ENCODE measurements at regions not wholly inside any gene's neighbourhood (a gene's known extent, or its start where the extent isn't known, plus 50 kb on each side); places are given as distances from the start of the nearest gene placed in this dataset.

DNA sequence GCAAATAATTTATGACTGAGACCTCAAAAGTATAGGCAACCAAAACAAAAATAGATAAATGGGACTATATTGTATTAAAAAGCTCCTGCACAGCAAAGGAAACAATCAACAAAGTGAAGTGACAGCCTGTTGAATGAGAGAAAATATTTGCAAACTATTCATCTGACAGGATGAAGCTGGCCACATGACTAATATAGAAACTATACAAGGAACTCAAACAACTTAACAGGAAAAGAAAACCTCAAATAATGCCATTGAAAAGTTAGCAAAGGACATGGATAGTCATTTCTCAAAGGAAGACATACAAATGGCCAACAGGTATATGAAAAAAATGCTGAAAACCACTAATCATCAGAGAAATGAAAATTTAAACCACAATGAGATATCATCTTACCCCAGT is 245.1 kb downstream of the STK31 start:
- TF ChIP-seq, protein P1, sequence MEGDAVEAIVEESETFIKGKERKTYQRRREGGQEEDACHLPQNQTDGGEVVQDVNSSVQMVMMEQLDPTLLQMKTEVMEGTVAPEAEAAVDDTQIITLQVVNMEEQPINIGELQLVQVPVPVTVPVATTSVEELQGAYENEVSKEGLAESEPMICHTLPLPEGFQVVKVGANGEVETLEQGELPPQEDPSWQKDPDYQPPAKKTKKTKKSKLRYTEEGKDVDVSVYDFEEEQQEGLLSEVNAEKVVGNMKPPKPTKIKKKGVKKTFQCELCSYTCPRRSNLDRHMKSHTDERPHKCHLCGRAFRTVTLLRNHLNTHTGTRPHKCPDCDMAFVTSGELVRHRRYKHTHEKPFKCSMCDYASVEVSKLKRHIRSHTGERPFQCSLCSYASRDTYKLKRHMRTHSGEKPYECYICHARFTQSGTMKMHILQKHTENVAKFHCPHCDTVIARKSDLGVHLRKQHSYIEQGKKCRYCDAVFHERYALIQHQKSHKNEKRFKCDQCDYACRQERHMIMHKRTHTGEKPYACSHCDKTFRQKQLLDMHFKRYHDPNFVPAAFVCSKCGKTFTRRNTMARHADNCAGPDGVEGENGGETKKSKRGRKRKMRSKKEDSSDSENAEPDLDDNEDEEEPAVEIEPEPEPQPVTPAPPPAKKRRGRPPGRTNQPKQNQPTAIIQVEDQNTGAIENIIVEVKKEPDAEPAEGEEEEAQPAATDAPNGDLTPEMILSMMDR (IDR thresholded peaks at IDR 0.05; ENCODE audit: extremely low read depth, missing control alignments) = no peak
- no peak for DNase-seq (ENCODE audit: low spot score)

DNA sequence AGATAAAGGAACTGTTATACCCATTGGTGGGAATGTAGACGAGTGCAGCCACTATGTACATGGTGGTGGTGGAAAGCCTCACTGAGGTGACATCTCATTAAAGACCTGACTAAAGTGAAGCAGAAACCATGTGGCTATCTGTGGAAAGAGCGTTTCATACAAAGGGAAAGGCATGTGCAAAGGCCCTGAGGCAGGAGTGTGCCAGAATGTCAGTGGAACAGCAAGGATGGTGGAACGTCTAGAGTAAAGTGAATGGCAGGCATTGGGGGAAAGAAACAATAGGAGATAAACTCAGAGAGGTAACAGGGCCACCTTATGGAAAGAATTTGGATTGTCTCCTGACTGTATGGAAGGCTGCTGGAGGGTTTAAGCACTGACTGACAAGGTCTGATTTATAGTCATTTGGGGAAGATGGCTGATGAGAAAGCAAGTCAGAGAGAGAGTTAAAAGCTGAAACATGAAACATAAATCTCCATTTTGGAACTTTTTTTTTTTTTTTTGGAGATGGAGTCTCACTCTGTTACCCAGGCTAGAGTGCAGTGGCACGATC is 245.7 kb downstream of the STK31 start:
- TF ChIP-seq, protein P1 (IDR thresholded peaks at IDR 0.05; ENCODE audit: extremely low read depth, missing control alignments) = no peak
- no peak for DNase-seq (ENCODE audit: low spot score)

DNA sequence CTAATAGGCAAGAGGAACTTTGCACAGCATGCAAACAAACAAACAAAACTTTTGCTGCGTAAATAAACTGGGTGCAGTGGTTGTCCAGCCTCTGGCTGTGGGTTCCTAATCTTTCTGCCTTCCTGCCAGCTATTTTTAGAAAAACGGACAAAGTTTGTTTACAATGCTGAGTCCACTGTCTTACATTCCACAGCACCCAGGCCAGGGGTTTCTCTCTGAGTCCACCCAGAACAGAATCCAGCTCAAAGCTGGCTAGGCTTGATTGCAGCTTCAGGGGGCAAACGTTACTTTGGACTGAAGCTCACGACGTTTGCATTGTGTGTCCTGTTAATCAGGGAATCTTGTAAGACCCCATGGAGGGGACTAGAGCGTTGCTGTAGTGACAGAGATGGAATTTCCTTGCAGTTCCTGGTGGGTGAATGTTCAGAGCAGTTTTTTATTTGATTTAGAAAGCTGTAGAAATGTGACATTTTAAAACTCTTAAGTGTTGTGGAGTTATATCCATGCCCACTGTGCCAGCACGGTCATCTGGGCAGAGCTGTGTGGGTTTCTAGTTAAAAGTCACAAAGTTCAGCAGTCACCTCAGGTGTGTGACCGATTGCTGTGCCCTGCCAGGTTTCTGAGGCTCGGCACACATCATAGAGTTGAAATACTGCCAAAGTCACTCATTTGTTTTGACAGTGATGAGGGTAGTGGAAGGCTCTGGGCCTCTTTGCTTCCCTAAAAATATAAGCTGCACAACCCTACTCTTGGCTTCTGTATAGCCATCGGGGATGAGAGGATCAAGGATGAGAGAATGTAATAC is 247.0 kb downstream of the STK31 start:
- DNase-seq (ENCODE audit: low spot score) = no peak
- TF ChIP-seq, protein P1 (IDR thresholded peaks at IDR 0.05; ENCODE audit: extremely low read depth, missing control alignments) = no peak

DNA sequence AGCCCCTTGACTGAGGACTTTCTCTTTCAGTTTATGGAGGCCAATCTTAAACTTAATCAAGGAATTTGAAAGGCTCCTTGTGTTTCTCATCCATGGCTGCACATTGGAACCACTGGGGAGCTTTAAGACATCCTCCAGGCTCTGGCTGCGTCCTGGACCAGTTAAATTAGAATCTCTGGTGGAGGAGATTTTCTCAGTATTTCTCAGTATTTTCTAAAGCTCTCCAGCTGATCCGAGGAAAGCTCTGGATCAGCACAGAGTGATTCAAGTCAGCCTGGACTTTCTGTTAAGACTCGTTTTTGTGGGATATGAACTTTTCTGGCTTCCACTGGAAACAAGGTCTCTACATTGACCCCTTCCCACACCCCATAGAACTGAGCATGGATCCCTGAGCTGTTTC is 249.8 kb downstream of the STK31 start:
- TF ChIP-seq, protein P1 (IDR thresholded peaks at IDR 0.05; ENCODE audit: extremely low read depth, missing control alignments) = no peak
- DNase-seq (ENCODE audit: low spot score) = no peak

DNA sequence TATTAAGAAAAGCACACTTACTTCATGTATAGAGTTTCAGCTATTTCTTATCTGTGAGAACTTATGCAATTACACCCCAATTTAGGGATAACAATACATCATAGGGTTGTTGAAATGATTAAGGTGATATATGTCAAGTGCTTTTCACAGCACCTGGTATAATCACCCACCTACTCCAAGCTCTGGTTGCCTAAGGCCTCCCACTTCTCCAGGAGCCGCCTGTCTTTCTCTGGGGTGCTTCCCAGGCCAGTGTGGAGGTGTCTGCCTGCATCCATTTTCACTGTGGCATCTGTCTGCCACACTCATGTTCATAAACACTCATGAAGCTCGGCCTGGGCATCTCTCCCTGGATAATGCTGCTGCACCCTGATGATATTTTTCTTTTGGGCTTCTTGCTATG is 250.3 kb downstream of the STK31 start:
- no peak for DNase-seq (ENCODE audit: low spot score)
- TF ChIP-seq, protein P1 (IDR thresholded peaks at IDR 0.05; ENCODE audit: extremely low read depth, missing control alignments) = no peak

DNA sequence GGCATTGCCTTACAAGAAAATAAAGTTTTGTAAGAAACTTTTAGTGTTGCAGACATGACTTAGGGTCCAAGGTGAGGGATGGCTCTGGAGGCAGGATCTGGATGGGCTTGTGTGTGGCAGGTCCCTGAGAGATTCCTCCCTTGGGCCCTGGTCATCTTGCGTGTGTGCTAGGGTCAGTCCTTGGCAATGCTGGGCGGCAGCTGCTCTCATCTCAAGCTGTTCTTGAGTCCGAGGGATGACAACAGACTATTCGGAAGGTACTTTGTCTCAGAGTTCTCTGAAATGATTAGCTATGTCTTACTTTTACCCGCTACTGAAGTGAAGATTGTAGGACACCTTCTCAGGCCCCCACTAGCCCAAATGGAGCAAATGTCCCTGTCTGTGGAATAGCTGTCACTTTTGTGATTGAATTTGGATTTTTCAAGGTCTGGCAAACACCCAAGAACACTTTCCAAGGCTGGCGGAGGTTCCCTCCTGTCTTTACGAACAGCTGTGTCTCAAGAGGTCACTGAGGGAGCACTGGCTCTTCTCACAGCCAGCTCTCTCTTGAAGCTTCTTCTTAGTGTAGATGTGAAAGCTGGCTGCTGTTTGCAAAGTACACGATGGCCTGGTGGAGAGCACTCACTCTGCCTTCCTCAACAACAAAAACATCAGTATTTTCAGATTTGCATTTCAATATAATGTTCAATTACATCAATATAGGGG is 253.6 kb downstream of the STK31 start:
- no peak for DNase-seq (ENCODE audit: low spot score)
- TF ChIP-seq, protein P1 (IDR thresholded peaks at IDR 0.05; ENCODE audit: extremely low read depth, missing control alignments) = no peak

DNA sequence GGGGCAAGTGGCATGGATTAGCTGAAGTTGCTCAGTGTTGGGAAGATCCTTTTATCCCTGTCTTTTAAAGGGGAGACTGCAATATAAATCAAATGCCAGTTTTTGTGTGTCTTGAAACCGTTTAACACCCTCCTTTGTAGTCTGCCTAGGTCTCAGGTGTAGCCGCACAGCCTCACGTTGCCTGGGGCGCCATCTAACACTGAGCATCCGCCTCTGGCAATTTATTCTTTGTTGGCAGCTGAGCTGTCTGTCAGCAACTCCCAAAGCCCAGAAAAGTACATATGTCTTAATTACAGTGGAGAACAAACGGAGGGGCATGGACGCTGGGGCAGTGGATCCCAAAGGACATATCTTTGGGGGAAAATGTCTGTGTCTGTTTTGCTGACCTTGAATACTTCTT is 254.7 kb downstream of the STK31 start:
- TF ChIP-seq, protein P1 (IDR thresholded peaks at IDR 0.05; ENCODE audit: extremely low read depth, missing control alignments) = no peak
- no peak for DNase-seq (ENCODE audit: low spot score)

All from GM20000 (cell line).